H9 (cell line): ENCODE measurements at regions not wholly inside any gene's neighbourhood (a gene's known extent, or its start where the extent isn't known, plus 50 kb on each side); places are given as distances from the start of the nearest gene placed in this dataset.

Source experiments
- DNase-seq: peaks from one replicate; pipeline ENCODE4 v3.0.0-alpha.2; 2017
- H2AFZ ChIP-seq: one replicate; pipeline ENCODE4 v1.6.1; 2013; ENCODE audit warnings: mild to moderate bottlenecking, low read length, control low read depth, moderate library complexity
- H2AK5ac ChIP-seq: 2 replicates; pipeline ENCODE4 v1.6.1; 2013; ENCODE audit warnings: low read length, control low read depth, mixed read lengths; ENCODE audit not compliant: insufficient read length
- H2BK120ac ChIP-seq: one replicate; pipeline ENCODE4 v1.6.1; 2013; ENCODE audit warnings: low read depth, mild to moderate bottlenecking, low read length, control low read depth, inconsistent platforms; ENCODE audit not compliant: poor library complexity, severe bottlenecking
- H2BK12ac ChIP-seq: 2 replicates; pipeline ENCODE4 v1.6.1; 2013; ENCODE audit warnings: low read length, control low read depth, mixed read lengths, low read depth; ENCODE audit not compliant: insufficient read length
- H2BK15ac ChIP-seq: 2 replicates; pipeline ENCODE4 v1.6.1; 2013; ENCODE audit warnings: low read depth, low read length, control low read depth
- H2BK20ac ChIP-seq: one replicate; pipeline ENCODE4 v1.6.1; 2013; ENCODE audit warnings: low read depth, mild to moderate bottlenecking, low read length, control low read depth, inconsistent platforms; ENCODE audit not compliant: poor library complexity, severe bottlenecking
- H2BK5ac ChIP-seq: 2 replicates; pipeline ENCODE4 v1.6.1; 2013; ENCODE audit warnings: low read length, control low read depth, mixed read lengths; ENCODE audit not compliant: insufficient read length
- H3K14ac ChIP-seq: 2 replicates; pipeline ENCODE4 v1.6.1; 2013; ENCODE audit warnings: low read length, control low read depth; ENCODE audit not compliant: insufficient read depth
- H3K18ac ChIP-seq: 2 replicates; pipeline ENCODE4 v1.6.1; 2013; ENCODE audit warnings: low read depth, mild to moderate bottlenecking, mixed read lengths, low read length, control low read depth; ENCODE audit not compliant: insufficient read length
- H3K23ac ChIP-seq: 2 replicates; pipeline ENCODE4 v1.6.1; 2013; ENCODE audit warnings: low read length, control low read depth, mixed read lengths, low read depth; ENCODE audit not compliant: insufficient read length
- H3K23me2 ChIP-seq: 2 replicates; pipeline ENCODE4 v1.6.1; 2013; ENCODE audit warnings: low read depth, mild to moderate bottlenecking, mixed read lengths, low read length, control low read depth; ENCODE audit not compliant: insufficient read length, poor library complexity, severe bottlenecking
- H3K27ac ChIP-seq: 2 replicates; pipeline ENCODE4 v1.5.1; 2013; ENCODE audit warnings: low read length, control low read depth, mixed read lengths, low read depth; ENCODE audit not compliant: insufficient read length
- H3K27me3 ChIP-seq: 2 replicates; pipeline ENCODE4 v1.6.1; 2013; ENCODE audit warnings: low read length, control low read depth, inconsistent platforms; ENCODE audit not compliant: insufficient read depth
- H3K4ac ChIP-seq: 2 replicates; pipeline ENCODE4 v1.6.1; 2013; ENCODE audit warnings: low read depth, mild to moderate bottlenecking, control low read depth, inconsistent platforms, low read length, moderate library complexity
- H3K4me1 ChIP-seq: 2 replicates; pipeline ENCODE4 v1.6.1; 2013; ENCODE audit warnings: low read length, control low read depth, inconsistent platforms; ENCODE audit not compliant: insufficient read depth
- H3K4me2 ChIP-seq: 2 replicates; pipeline ENCODE4 v1.6.1; 2013; ENCODE audit warnings: low read length, control low read depth, mixed read lengths; ENCODE audit not compliant: insufficient read length, insufficient read depth
- H3K56ac ChIP-seq: 2 replicates; pipeline ENCODE4 v1.6.1; 2013; ENCODE audit warnings: low read depth, mild to moderate bottlenecking, mixed read lengths, low read length, control low read depth; ENCODE audit not compliant: insufficient read length
- H3K79me1 ChIP-seq: 2 replicates; pipeline ENCODE4 v1.6.1; 2013; ENCODE audit warnings: low read depth, mild to moderate bottlenecking, moderate library complexity, low read length, control low read depth, inconsistent platforms; ENCODE audit not compliant: insufficient read depth, poor library complexity, severe bottlenecking
- H3K79me2 ChIP-seq: 2 replicates; pipeline ENCODE4 v1.6.1; 2013; ENCODE audit warnings: low read length, control low read depth, inconsistent platforms; ENCODE audit not compliant: insufficient read depth
- H3K9ac ChIP-seq: 2 replicates; pipeline ENCODE4 v1.6.1; 2013; ENCODE audit warnings: low read length, control low read depth, mixed read lengths; ENCODE audit not compliant: insufficient read length; ENCODE audit errors: extremely low read depth
- H3K9me3 ChIP-seq: one replicate; pipeline ENCODE4 v1.6.1; 2013; ENCODE audit warnings: low read depth, low read length, inconsistent platforms; ENCODE audit not compliant: control insufficient read depth
- H3T11ph ChIP-seq: one replicate; pipeline ENCODE4 v1.6.1; 2013; ENCODE audit warnings: mild to moderate bottlenecking, low read length, control low read depth, inconsistent platforms
- H4K20me1 ChIP-seq: one replicate; pipeline ENCODE4 v1.6.1; 2013; ENCODE audit not compliant: control insufficient read depth, insufficient read length, insufficient read depth
- H4K5ac ChIP-seq: 2 replicates; pipeline ENCODE4 v1.6.1; 2013; ENCODE audit warnings: low read depth, mild to moderate bottlenecking, mixed read lengths, low read length, control low read depth; ENCODE audit not compliant: insufficient read length
- H4K8ac ChIP-seq: replicated peaks from 2 replicates; pipeline ENCODE4 v1.6.1; 2013; ENCODE audit warnings: low read length, control low read depth, mixed read lengths, low read depth; ENCODE audit not compliant: insufficient read length
- H4K91ac ChIP-seq: 2 replicates; pipeline ENCODE4 v1.6.1; 2013; ENCODE audit warnings: low read depth, mild to moderate bottlenecking, moderate library complexity, mixed read lengths, low read length, control low read depth; ENCODE audit not compliant: insufficient read length
- H3K27ac Mint-ChIP-seq, 3 experiments: 2 replicates in 2 of 3; 3 replicates in 1 of 3; pipeline ENCODE4 v1.8.0; 2020 to 2021; ENCODE audit warnings: mixed read lengths in 3 of 3, mild to moderate bottlenecking in 1 of 3, moderate library complexity in 1 of 3
- H3K27me3 Mint-ChIP-seq: 2 replicates; pipeline ENCODE4 v1.8.0; 2021; ENCODE audit warnings: low read depth, mild to moderate bottlenecking, moderate library complexity, mixed read lengths
- H3K36me3 Mint-ChIP-seq, 3 experiments: 2 replicates in 2 of 3; 3 replicates in 1 of 3; pipeline ENCODE4 v1.8.0; 2020 to 2021; ENCODE audit warnings: low read depth in 3 of 3, mixed read lengths in 3 of 3; ENCODE audit not compliant: insufficient read depth in 1 of 3
- H3K4me1 Mint-ChIP-seq, 2 experiments: 2 replicates each; pipeline ENCODE4 v1.8.0; 2020; ENCODE audit warnings: mixed read lengths in 2 of 2
- H3K4me3 Mint-ChIP-seq, 2 experiments: 2 replicates in 1 of 2; 3 replicates in 1 of 2; pipeline ENCODE4 v1.8.0; 2020 to 2021; ENCODE audit warnings: mild to moderate bottlenecking in 2 of 2, mixed read lengths in 2 of 2, moderate library complexity in 1 of 2
- H3K9me3 Mint-ChIP-seq, 2 experiments: 2 replicates in 1 of 2; 3 replicates in 1 of 2; pipeline ENCODE4 v1.8.0; 2020; ENCODE audit warnings: mild to moderate bottlenecking in 2 of 2, mixed read lengths in 2 of 2, moderate library complexity in 1 of 2
- WGBS: extraction: QIAGEN DNeasy Blood & Tissue Kit; methylation state at CpG from one replicate; pipeline ENCODE4 v1.1.7; 2013; ENCODE audit warnings: missing lambda C conversion rate, low lambda C conversion rate, mixed read lengths; ENCODE audit not compliant: insufficient read length; ENCODE audit errors: extremely low coverage; 5-methylcytosine and 5-hydroxymethylcytosine counted together
- TF ChIP-seq, protein P1 (sequence below): fragments of 200-600 bp; sonication (generic); conservative IDR thresholded peaks from 3 replicates; pipeline ENCODE4 v1.8.0; 2021; ENCODE audit warnings: antibody characterized with exemption, mild to moderate bottlenecking

DNA sequence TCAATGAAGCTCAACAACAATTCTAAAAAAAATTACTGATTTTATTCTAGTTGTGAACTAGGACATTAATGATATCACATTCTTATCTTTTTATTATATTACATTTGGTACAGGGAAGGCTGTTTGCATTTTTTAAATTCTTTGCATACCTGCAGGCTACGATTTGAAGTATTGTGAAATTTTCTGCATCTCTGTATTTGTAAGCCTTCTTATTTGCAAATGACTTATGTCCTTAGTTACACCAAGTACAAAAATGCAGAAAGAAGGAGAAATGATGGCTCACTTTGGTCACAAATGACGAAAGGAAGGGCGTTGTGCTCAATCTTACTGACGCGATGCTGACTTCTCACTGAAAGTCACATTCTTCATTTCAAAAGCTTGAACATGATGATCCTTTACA lies 227.5 kb upstream of the SOX11 start:
- no peak overlapping the region for H2BK120ac ChIP-seq
- no peak overlapping the region for H2AK5ac ChIP-seq
- H3K23me2 ChIP-seq: no peaks in the 10 kb centered on the region
- no peak overlapping the region for H3K27ac ChIP-seq
- no peak overlapping the region for H2BK15ac ChIP-seq
- H3T11ph ChIP-seq: no peak overlapping the region
- DNase-seq: no peak
- no peaks in the 10 kb centered on the region for H3K79me1 ChIP-seq
- no CpG with 5 or more reads among the region's 5 CpGs for WGBS
- no peak overlapping the region for H3K14ac ChIP-seq
- H3K9me3 ChIP-seq: no peaks in the 10 kb centered on the region
- Mint-ChIP-seq H3K36me3 (no peaks in the 10 kb centered on the region), H3K9me3 (no peaks in the 10 kb centered on the region; a peak in 2 of 5 replicates), H3K27me3 (peaks cover 4% of the 10 kb centered on the region; the same call in 1 of the 2 replicates), H3K4me3 (no peak overlapping the region), H3K4me1 (peaks cover 31 to 32% of the 10 kb centered on the region in 2 experiments), H3K27ac (no peak overlapping the region)
- H3K23ac ChIP-seq: no peak overlapping the region
- H4K8ac ChIP-seq: no peak overlapping the region
- H3K27me3 ChIP-seq: no peaks in the 10 kb centered on the region
- H3K79me2 ChIP-seq: no peaks in the 10 kb centered on the region
- H3K9ac ChIP-seq: no peak overlapping the region
- no peak overlapping the region for H4K91ac ChIP-seq
- H2BK12ac ChIP-seq: no peak overlapping the region
- no peak overlapping the region for H2BK5ac ChIP-seq
- TF ChIP-seq, protein P1, sequence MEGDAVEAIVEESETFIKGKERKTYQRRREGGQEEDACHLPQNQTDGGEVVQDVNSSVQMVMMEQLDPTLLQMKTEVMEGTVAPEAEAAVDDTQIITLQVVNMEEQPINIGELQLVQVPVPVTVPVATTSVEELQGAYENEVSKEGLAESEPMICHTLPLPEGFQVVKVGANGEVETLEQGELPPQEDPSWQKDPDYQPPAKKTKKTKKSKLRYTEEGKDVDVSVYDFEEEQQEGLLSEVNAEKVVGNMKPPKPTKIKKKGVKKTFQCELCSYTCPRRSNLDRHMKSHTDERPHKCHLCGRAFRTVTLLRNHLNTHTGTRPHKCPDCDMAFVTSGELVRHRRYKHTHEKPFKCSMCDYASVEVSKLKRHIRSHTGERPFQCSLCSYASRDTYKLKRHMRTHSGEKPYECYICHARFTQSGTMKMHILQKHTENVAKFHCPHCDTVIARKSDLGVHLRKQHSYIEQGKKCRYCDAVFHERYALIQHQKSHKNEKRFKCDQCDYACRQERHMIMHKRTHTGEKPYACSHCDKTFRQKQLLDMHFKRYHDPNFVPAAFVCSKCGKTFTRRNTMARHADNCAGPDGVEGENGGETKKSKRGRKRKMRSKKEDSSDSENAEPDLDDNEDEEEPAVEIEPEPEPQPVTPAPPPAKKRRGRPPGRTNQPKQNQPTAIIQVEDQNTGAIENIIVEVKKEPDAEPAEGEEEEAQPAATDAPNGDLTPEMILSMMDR: no peak
- no peak overlapping the region for H2AFZ ChIP-seq
- no peak overlapping the region for H3K4ac ChIP-seq
- no peak overlapping the region for H3K4me2 ChIP-seq
- no peak overlapping the region for H4K5ac ChIP-seq
- H4K20me1 ChIP-seq: no peaks in the 10 kb centered on the region
- H2BK20ac ChIP-seq: no peak overlapping the region
- no peak overlapping the region for H3K18ac ChIP-seq
- H3K56ac ChIP-seq: no peak overlapping the region
- no peaks in the 10 kb centered on the region; the same call in 1 of the 2 replicates for H3K4me1 ChIP-seq
